H1 (cell line): ENCODE measurements at regions not wholly inside any gene's neighbourhood (a gene's known extent, or its start where the extent isn't known, plus 50 kb on each side); places are given as distances from the start of the nearest gene placed in this dataset.

Experiments
- CEBPB ChIP-seq: IDR thresholded peaks from 2 replicates; pipeline ENCODE4 v1.6.1; 2012; ENCODE audit warnings: low read depth, low read length
- CREB1 ChIP-seq: IDR thresholded peaks from 2 replicates; pipeline ENCODE4 v1.6.1; 2012; ENCODE audit warnings: inconsistent platforms
- POLR2AphosphoS5 ChIP-seq: IDR thresholded peaks from 2 replicates; pipeline ENCODE4 v1.6.1; 2011; ENCODE audit warnings: low read depth, low read length
- RAD21 ChIP-seq, 2 experiments: IDR thresholded peaks in 1 of 2; conservative IDR thresholded peaks in 1 of 2; 2 replicates each; pipeline ENCODE4 v1.6.1; 2011; ENCODE audit warnings: low read depth in 2 of 2, low read length in 2 of 2, improper control_type of control experiment in 1 of 2, inconsistent platforms in 1 of 2, mild to moderate bottlenecking in 1 of 2, moderate library complexity in 1 of 2
- SRF ChIP-seq: IDR thresholded peaks from 2 replicates; pipeline ENCODE4 v1.6.1; 2011; ENCODE audit warnings: mild to moderate bottlenecking, low read depth, low read length, moderate library complexity

DNA sequence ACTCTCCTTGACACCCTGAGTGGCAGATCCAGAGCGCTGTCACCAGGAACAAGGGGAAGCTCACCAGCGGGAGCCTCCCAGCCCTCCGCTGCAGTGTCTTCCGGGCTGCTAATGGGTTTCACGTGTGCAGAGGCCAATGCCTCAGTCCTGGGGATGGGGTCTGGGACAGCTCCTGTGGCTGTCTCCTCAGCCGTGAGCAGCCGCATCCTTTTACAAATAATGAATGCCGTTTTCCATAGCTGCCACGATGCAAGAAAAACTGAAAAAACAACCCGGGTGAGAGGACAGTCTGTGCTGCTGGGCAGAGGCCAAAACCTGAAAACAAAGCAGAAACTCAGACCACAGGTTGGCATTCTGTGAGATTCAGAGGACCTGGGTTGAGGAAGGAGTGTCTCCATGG lies 212.2 kb upstream of the RAB4A start (continued):
- TF ChIP-seq RAD21 (IDR thresholded peaks at IDR 0.05 in 1 of 2, conservative IDR thresholded peaks at IDR 0.05 in 1 of 2; ENCODE audit: low read depth in 2 of 2, low read length in 2 of 2): no peak
- no peak for TF ChIP-seq CREB1
- no peak for TF ChIP-seq POLR2AphosphoS5
- no peak for TF ChIP-seq SRF
- TF ChIP-seq CEBPB: no peak
